GM12874 (cell line): ENCODE measurements at regions not wholly inside any gene's neighbourhood (a gene's known extent, or its start where the extent isn't known, plus 50 kb on each side); places are given as distances from the start of the nearest gene placed in this dataset.

Experiments used
- CTCF ChIP-seq: IDR thresholded peaks from 2 replicates; pipeline ENCODE4 v1.5.1; 2011; ENCODE audit warnings: low read depth, mild to moderate bottlenecking, control low read depth, low read length, moderate library complexity; ENCODE audit not compliant: insufficient read depth

GRCh38 chr4:152180369-152180768 is 355.5 kb downstream of the FBXW7 start:
- no peak for TF ChIP-seq CTCF

DNA sequence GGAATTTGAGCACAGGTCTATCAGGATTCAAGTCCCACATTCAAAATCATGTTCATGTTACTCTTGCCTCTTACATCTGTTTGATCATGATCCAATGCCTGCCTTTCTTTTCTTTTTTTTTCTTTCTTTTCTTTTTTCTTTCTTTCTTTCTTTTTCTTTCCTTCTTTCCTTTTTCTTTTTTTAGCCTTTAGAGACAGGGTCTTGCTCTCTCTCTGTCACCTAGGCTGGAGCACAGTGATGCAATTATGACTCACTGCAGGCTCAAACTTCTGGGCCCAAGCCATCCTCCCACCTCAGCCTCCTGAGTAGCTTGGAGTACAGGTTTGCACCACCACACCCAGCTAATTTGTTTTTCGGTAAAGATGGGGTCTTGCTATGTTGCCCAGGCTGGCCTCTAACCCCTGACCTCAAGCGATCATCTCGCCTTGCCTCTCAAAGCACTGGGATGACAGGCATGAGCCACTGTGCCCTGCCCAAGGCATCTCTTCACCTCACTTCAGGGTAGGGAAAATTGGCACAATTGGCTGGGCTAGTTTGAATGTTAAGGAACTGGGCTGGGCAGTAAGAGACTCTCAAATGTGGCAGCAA is 359.2 kb downstream of the FBXW7 start:
- no peak for TF ChIP-seq CTCF

DNA sequence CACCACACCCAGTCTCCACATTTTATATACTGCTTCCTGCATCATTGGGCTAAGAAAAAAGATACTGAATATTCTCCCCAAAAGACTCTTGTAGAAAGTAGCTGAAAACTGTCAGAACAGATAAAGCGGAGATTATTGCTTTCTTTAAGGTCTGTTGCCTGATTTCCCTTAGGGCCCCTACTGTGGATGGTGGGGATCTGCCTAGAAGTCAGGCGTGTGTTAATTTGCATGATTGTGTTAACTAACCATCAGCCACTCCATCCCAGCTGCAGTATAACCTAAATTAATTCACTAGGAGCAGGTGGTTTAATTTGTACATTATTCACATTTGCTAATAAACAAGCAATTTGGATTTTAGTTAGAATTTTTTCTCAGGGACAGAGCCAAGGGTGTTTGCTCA is 360.3 kb downstream of the FBXW7 start:
- TF ChIP-seq CTCF = no peak

DNA sequence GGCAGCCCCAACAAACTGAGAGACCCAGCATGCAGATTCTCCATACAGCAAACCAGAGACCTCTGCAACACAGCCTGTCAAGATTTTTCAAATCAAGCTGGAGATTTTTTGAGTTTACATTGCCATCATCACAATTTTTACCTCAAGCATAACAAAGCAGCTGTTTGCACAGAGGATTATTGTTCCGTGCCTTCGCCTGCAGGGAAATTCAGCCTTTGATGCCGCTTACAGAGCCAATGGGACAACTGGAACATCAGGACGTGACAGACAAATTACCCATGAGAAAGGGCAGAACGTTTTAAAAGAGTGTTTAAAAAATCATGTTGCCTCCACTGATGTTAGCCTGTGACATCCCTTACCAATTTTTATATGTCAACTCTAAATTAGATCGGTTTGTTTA is 363.7 kb downstream of the FBXW7 start:
- no peak for TF ChIP-seq CTCF

- no peak for TF ChIP-seq CTCF
Observed at GRCh38 chr4:152171556-152171955, 364.3 kb downstream of the FBXW7 start.

GRCh38 chr4:152169683-152170082 is 366.2 kb downstream of the FBXW7 start:
- no peak for TF ChIP-seq CTCF

- no peak for TF ChIP-seq CTCF
Observed at GRCh38 chr4:152168987-152169616, 366.8 kb downstream of the FBXW7 start.
